Upper lobe of left lung (tissue), 6 donors: ENCODE measurements at regions not wholly inside any gene's neighbourhood (a gene's known extent, or its start where the extent isn't known, plus 50 kb on each side); places are given as distances from the start of the nearest gene placed in this dataset.

ENCODE experiments used
- ATAC-seq, 2 donors: fragments of 200-7000 bp; cut with Tn5 transposase; one replicate each; pipeline ENCODE4 v1.9.1; 2022; ENCODE audit warnings: mild to moderate bottlenecking in 2 of 2, moderate library complexity in 2 of 2; ENCODE audit not compliant: low FRiP score in 2 of 2
- DNase-seq, 2 donors: peaks; one replicate each; pipeline ENCODE4 v3.0.0-alpha.2; 2019 to 2020
- H3K27ac ChIP-seq, 4 donors: fragments of 200-600 bp; sonication (generic); one replicate each; pipeline ENCODE4 v1.5.1; 2016 to 2019
- H3K27me3 ChIP-seq, 4 donors: fragments of 200-600 bp; sonication (generic); one replicate each; pipeline ENCODE4 v1.5.1; 2017 to 2019
- H3K36me3 ChIP-seq, 4 donors: fragments of 200-600 bp; sonication (generic); one replicate each; pipeline ENCODE4 v1.5.1; 2016 to 2019
- H3K4me1 ChIP-seq, 4 donors: fragments of 200-600 bp; sonication (generic); one replicate each; pipeline ENCODE4 v1.5.1; 2018 to 2019
- H3K4me3 ChIP-seq, 4 donors: fragments of 200-600 bp; sonication (generic); one replicate each; pipeline ENCODE4 v1.5.1; 2017 to 2019; ENCODE audit warnings: mild to moderate bottlenecking in 2 of 4, moderate library complexity in 1 of 4
- H3K9me3 ChIP-seq, 4 donors: fragments of 200-600 bp; sonication (generic); one replicate each; pipeline ENCODE4 v1.5.1; 2018 to 2019
- CTCF ChIP-seq, 6 experiments: fragments of 450-650 bp in 4 of 6; fragments of 200-600 bp in 2 of 6; sonication (generic) in 2 of 6; IDR thresholded peaks; one replicate each; pipeline ENCODE4 v1.5.1; 2016 to 2019; ENCODE audit warnings: antibody characterized with exemption in 6 of 6
- EP300 ChIP-seq, 4 donors: sonication (generic); formaldehyde crosslinking; IDR thresholded peaks; one replicate each; pipeline ENCODE4 v1.5.1; 2017; ENCODE audit warnings: antibody characterized with exemption in 4 of 4, control low read depth in 2 of 4
- POLR2A ChIP-seq, 4 donors: fragments of 450-650 bp; IDR thresholded peaks; one replicate each; pipeline ENCODE4 v1.5.1; 2016 to 2017; ENCODE audit warnings: antibody characterized with exemption in 4 of 4, mild to moderate bottlenecking in 2 of 4
- POLR2AphosphoS5 ChIP-seq, 2 donors: sonication (generic); formaldehyde crosslinking; IDR thresholded peaks; one replicate each; pipeline ENCODE4 v1.5.1; 2017; ENCODE audit warnings: antibody characterized with exemption in 2 of 2
- WGBS, 2 donors: methylation state at CpG; one replicate each; pipeline ENCODE4 v1.1.5; 2017 to 2018; 5-methylcytosine and 5-hydroxymethylcytosine counted together
- donor health status: DM: no; HTN: no; CAD: no; lungs with moderate emphysema.
- donor health status: DM: no; HTN: yes; CAD: no; lungs with severe emphysema.

- H3K27ac ChIP-seq, result peak overlapping the region in 1 of 4 donors; percentile 71
- no peak for ATAC-seq
Measured at GRCh38 chr7:47154791-47155190, 427.1 kb downstream of the TNS3 start.

GRCh38 chr7:47153576-47153975 is 428.3 kb downstream of the TNS3 start:
- TF ChIP-seq POLR2A (IDR thresholded peaks at IDR 0.05) (no peak), CTCF (IDR thresholded peaks at IDR 0.05) (no peak), EP300 (IDR thresholded peaks at IDR 0.05) (no peak), POLR2AphosphoS5 (IDR thresholded peaks at IDR 0.05) (no peak)
- Histone ChIP-seq H3K36me3 (no peaks in the 10 kb centered on the region), H3K27me3 (no peaks in the 10 kb centered on the region), H3K4me1 (peaks cover 20 to 32% (median 21%) of the 10 kb centered on the region in 4 donors), H3K4me3 (no peak overlapping the region), H3K27ac (peak overlapping the region in 2 of 4 donors; percentile 67 to 71), H3K9me3 (no peaks in the 10 kb centered on the region)
- WGBS, 2 donors, result 46 to 70% methylated on average over 6 of the region's 6 CpGs
- ATAC-seq (peak; percentile 58 to 93), DNase-seq (peak in 1 of 2 donors; percentile 50)

More at GRCh38 chr7:47154791-47155190, 427.1 kb downstream of the TNS3 start:
- no peaks in the 10 kb centered on the region for H3K36me3 ChIP-seq
- DNase-seq, result no peak
- no peak overlapping the region for H3K4me3 ChIP-seq
- TF ChIP-seq CTCF (IDR thresholded peaks at IDR 0.05) (no peak), EP300 (IDR thresholded peaks at IDR 0.05) (no peak), POLR2AphosphoS5 (IDR thresholded peaks at IDR 0.05) (no peak), POLR2A (IDR thresholded peaks at IDR 0.05) (no peak)
- no peaks in the 10 kb centered on the region for H3K27me3 ChIP-seq
- H3K9me3 ChIP-seq, result no peaks in the 10 kb centered on the region
- WGBS, 2 donors, result 83 to 91% methylated on average over 3 of the region's 3 CpGs
- peaks cover 14 to 23% (median 18%) of the 10 kb centered on the region in 4 donors for H3K4me1 ChIP-seq

GRCh38 chr7:47153058-47153457 is 428.9 kb downstream of the TNS3 start:
- Histone ChIP-seq H3K4me3 (no peak overlapping the region), H3K27me3 (no peaks in the 10 kb centered on the region), H3K4me1 (peaks cover 20 to 37% (median 23%) of the 10 kb centered on the region in 4 donors), H3K27ac (peak overlapping the region in 3 of 4 donors; percentile 12 to 71 (median 67)), H3K9me3 (no peaks in the 10 kb centered on the region), H3K36me3 (no peaks in the 10 kb centered on the region)
- TF ChIP-seq POLR2A (IDR thresholded peaks at IDR 0.05) (no peak), CTCF (IDR thresholded peaks at IDR 0.05) (no peak), POLR2AphosphoS5 (IDR thresholded peaks at IDR 0.05) (peak in 1 of 2 donors; percentile 31), EP300 (IDR thresholded peaks at IDR 0.05) (peak in 1 of 4 donors; percentile 78)
- 6 to 9% methylated on average over 5 of the region's 5 CpGs for WGBS, 2 donors
- peak; percentile 58 to 66 for ATAC-seq
- DNase-seq, result peak in 1 of 2 donors; percentile 53

- Histone ChIP-seq H3K27me3 (no peaks in the 10 kb centered on the region), H3K36me3 (no peaks in the 10 kb centered on the region), H3K4me1 (peaks cover 20 to 43% (median 27%) of the 10 kb centered on the region in 4 donors), H3K4me3 (no peak overlapping the region), H3K27ac (peak overlapping the region in 1 of 4 donors; percentile 12), H3K9me3 (no peaks in the 10 kb centered on the region)
- 91 to 94% methylated on average over 2 of the region's 2 CpGs for WGBS, 2 donors
- no peak for ATAC-seq
- no peak for DNase-seq
- TF ChIP-seq EP300 (IDR thresholded peaks at IDR 0.05) (no peak), POLR2AphosphoS5 (IDR thresholded peaks at IDR 0.05) (no peak), CTCF (IDR thresholded peaks at IDR 0.05) (no peak), POLR2A (IDR thresholded peaks at IDR 0.05) (no peak)
Measured at GRCh38 chr7:47152307-47152706, 429.6 kb downstream of the TNS3 start.
